ENCODE measurements at regions not wholly inside any gene's neighbourhood (a gene's known extent, or its start where the extent isn't known, plus 50 kb on each side); places are given as distances from the start of the nearest gene placed in this dataset.

DNA sequence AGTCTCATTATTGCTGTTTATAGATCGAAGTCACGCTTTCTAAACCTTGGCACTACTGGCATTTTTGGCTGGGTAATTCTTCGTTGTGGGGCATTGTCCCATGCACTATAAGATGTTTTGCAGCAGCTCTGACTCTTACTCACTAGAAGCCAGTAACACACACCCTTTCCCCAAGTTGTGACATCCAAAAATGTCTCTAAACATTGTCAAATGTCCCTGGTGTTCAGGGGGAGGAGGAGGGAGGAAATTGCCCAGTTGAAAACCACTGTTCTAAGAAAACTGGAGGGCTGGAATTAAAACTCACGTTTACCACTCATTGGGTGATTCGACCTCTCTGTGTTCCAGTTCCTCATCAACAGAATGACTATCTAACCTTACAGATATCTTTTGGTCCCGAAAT lies 115.7 kb upstream of the KLF7 start:
- WGBS, 3 donors, result 77 to 93% (median 89%) methylated on average over 6 of the region's 6 CpGs
- no peak overlapping the region for H3K27ac ChIP-seq (ENCODE audit: low read depth, low read length)

GRCh38 chr2:207282916-207283315 lies 117.2 kb upstream of the KLF7 start:
- H3K27ac ChIP-seq (ENCODE audit: low read depth, low read length), result no peak overlapping the region

DNA sequence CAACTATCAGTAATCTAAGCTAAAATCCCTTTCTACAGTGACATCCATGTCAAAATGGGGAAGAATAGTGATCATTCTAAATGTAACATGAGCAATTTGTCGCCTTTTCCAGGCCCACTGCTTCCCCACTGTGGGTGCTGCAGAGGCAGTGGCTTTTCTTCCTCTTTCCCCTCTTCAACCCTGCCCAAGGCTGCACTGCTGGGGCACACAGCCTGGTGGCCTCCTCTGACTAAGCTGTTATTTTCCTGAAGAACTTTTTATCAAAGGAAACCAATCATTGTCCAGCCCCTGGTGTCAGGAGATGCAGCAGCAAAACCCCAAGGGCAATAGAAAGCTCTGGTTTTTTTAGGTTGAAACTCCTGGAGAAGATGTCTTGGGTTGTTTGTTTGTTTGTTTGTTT lies 117.6 kb upstream of the KLF7 start:
- H3K27ac ChIP-seq (ENCODE audit: low read depth, low read length), result no peak overlapping the region
- 48 to 81% (median 50%) methylated on average over 1 of the region's 1 CpG for WGBS, 3 donors

DNA sequence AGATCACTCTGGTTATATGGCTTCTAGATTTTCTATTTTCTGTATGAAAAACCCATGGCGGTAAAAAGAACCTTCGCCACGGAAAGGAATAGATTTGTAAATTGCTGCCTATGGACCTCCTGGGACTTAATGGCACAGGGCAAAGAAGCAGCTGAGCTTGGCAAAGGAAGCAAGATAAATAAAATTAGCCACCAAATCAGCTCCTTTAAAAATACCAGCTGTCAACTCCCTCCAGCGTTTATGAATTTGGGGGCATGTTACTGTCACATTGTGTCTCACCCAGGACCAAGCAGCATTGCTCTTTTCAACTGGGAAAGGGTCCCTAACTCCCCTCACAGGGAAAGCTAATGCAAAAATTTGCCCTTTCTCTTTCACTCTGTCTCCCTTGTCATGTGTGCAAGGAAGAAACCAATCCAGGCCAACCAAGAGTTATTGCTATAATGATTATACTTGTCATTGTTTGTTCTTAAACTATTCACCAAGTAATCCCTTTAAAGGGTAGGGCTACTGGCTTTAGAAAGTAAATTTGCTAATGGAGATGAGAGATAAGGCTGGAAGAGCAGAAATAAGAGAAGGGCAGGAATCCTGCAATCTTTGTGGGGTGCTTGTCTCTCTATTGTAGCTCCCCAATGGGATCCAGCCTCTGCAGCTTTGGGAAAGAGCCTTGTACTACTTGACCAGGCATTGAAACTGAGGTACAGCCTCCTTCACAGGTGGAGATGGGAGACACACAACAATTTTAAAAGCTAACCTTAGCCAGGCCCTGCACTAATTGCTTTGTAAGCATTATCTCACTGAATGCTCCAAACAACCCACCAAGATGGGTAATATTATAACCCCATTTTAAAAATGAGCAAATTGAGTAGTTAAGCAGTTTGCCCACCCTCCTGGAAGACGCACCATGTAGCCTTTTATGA lies 119.1 kb upstream of the KLF7 start:
- 67 to 91% (median 89%) methylated on average over 5 of the region's 5 CpGs for WGBS, 3 donors
- H3K27ac ChIP-seq (ENCODE audit: low read depth, low read length), result no peak overlapping the region

GRCh38 chr2:207285473-207285815 lies 119.7 kb upstream of the KLF7 start:
- WGBS, 3 donors, result 44 to 59% (median 51%) methylated on average over 3 of the region's 3 CpGs
- H3K27ac ChIP-seq (ENCODE audit: low read depth, low read length), result no peak overlapping the region

GRCh38 chr2:207286106-207286505 lies 120.4 kb upstream of the KLF7 start:
- no peak overlapping the region for H3K27ac ChIP-seq (ENCODE audit: low read depth, low read length)
- 56 to 84% (median 82%) methylated on average over 2 of the region's 2 CpGs for WGBS, 3 donors

- H3K27ac ChIP-seq (ENCODE audit: low read depth, low read length), result no peak overlapping the region
- 56 to 61% (median 59%) methylated on average over 4 of the region's 4 CpGs for WGBS, 3 donors
Measured at GRCh38 chr2:207288628-207289027, 122.9 kb upstream of the KLF7 start.

- 6 to 54% (median 53%) methylated on average over 2 of the region's 2 CpGs for WGBS, 3 donors
- no peak overlapping the region for H3K27ac ChIP-seq (ENCODE audit: low read depth, low read length)
Measured at GRCh38 chr2:207289295-207290018, 123.7 kb upstream of the KLF7 start.

GRCh38 chr2:207290833-207291624 lies 125.3 kb upstream of the KLF7 start:
- no peak overlapping the region for H3K27ac ChIP-seq (ENCODE audit: low read depth, low read length)
- 74 to 91% (median 88%) methylated on average over 5 of the region's 5 CpGs for WGBS, 3 donors

DNA sequence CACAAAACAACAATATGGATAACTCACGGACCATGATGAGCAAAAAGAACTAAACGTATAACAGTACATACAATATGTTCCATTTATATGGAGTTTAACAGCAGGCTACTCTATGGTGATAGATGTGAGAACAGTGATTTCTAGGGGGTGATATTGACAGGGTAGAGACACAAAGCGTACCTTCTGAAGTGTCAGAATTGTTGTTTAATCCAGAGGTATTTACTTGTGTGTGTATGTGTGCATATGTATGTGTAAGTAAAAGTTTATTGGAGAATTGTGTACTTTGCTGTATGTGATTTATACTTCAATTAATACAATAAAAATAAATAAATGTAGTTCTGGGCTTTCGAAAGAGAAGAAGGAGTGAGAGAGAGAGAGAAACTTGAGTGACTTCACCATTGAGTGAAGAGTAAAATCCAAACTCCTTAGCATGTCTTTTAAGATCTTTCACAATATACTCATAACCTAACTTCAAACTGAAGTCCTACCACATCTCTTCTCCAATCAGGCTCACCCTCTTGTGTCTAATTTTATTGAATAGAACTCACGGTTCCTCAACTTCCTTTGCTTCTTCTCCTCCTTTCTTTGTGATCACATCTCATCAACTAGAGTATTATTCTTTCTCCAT lies 126.0 kb upstream of the KLF7 start:
- 78 to 95% (median 91%) methylated on average over 5 of the region's 5 CpGs for whole genome bisulfite sequencing, 3 donors
- no peak overlapping the region for H3K27ac ChIP-seq (ENCODE audit: low read depth, low read length)

- WGBS, 3 donors, result 60 to 70% (median 68%) methylated on average over 3 of the region's 3 CpGs
- no peak overlapping the region for H3K27ac ChIP-seq (ENCODE audit: low read depth, low read length)
Measured at GRCh38 chr2:207296265-207296948, 130.7 kb upstream of the KLF7 start.

GRCh38 chr2:207300817-207301216 lies 135.1 kb upstream of the KLF7 start:
- WGBS, 3 donors, result 94 to 100% (median 98%) methylated on average over 1 of the region's 1 CpG
- H3K27ac ChIP-seq (ENCODE audit: low read depth, low read length), result no peak overlapping the region

GRCh38 chr2:207304761-207305160 lies 139.0 kb upstream of the KLF7 start:
- no peak overlapping the region for H3K27ac ChIP-seq (ENCODE audit: low read depth, low read length)
- 77 to 85% (median 84%) methylated on average over 4 to 5 of the region's 5 CpGs for WGBS, 3 donors

DNA sequence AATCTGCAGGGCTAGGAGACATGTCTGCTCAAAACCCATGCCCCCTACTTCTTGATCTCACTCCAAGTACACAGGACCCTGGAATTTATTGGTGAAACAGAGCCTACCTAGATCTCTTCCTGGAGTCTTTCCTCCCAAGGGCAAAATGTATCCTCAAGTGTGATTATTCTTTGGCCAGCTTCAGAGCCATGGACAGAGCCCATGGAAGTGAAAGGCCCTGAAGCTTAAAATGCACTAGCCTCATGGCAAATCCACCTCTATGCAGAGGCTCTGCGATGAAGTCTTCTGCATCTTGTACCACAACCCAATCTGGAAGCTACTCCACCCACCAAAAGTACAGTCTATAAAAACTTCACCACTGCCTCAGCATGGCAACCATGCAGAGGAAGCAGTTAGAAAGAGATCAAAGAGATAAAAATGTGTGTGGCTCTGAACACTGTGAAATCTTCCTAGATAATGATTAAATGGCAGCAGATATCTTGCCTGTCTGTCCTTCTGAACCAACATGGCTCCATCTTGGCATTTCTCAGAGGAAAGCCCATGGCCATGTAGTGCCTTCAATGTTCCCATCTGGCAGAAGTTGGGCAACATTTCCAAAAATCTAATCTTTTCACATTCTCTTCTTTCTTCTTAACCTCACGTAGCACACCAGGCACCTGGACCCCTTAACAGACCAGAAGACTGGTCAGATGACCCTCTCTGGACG lies 142.9 kb upstream of the KLF7 start:
- WGBS, 3 donors, result 81 to 99% (median 91%) methylated on average over 3 of the region's 3 CpGs
- H3K27ac ChIP-seq (ENCODE audit: low read depth, low read length), result no peak overlapping the region

GRCh38 chr2:207311316-207312005 lies 145.7 kb upstream of the KLF7 start:
- WGBS, 3 donors, result 40 to 64% (median 43%) methylated on average over 4 of the region's 4 CpGs
- H3K27ac ChIP-seq (ENCODE audit: low read depth, low read length), result no peak overlapping the region

- H3K27ac ChIP-seq (ENCODE audit: low read depth, low read length), result no peak overlapping the region
Measured at GRCh38 chr2:207312006-207312356, 146.2 kb upstream of the KLF7 start.

GRCh38 chr2:207313947-207314346 lies 148.2 kb upstream of the KLF7 start:
- H3K27ac ChIP-seq (ENCODE audit: low read depth, low read length), result no peak overlapping the region
- 73 to 89% (median 75%) methylated on average over 2 of the region's 2 CpGs for WGBS, 3 donors

Measured in adipose tissue (tissue), 3 donors.